Kasumi-1 (cell line): ENCODE measurements at regions not wholly inside any gene's neighbourhood (a gene's known extent, or its start where the extent isn't known, plus 50 kb on each side); places are given as distances from the start of the nearest gene placed in this dataset.

ENCODE experiments used
- DNase-seq, 2 experiments: peaks; one replicate each; lab custom pipeline; 2025; lab: John Stamatoyannopoulos, UW

DNA sequence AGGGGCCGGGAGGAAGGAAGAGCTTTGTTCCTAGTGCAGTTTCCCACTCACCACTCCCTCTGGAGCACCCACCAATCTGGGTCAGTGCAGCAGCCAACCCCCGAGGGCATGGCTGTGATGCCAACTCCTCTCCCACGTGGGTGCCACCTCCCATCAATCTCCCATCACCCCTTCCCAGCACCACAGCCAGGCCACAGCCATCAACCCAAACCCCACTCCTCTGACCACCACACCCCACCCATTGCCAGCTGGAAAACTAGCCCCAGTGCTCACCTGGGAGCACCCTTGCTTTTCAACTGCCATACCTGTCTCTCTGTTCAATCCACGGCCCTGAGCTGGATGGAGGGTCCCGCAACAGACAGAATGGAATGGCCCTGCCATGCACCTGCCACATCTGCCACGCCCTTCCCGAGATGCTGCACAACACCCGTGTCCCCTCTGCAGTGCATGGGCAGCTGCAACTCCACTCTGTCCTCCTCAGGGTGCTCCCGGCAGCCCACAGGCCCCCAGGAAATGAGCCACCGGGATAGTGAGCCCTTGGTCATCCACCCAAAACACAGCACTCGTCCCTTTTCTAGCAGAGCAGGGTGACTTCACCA is 112.4 kb upstream of the ID2 start:
- no peak for DNase-seq

DNA sequence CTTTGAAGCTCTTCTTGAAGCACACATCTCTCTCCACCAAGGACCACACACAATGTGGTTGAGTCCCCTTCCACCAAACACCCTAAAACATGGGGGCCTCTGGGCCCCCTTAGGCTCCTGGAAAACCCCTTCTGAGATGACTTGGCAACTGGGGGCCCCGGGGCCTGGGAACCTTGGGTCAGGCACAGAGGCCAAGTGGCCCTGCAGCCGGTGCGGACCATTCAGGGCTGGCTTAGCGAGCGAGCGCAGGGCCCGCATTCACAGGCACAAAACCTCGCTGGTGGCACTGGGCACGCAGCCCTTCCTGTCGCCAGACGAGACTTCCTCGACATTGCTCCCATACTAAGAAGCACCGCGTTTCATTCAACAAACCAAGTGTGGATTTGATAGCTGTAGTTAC is 111.2 kb upstream of the ID2 start:
- no peak for DNase-seq

- no peak for DNase-seq
Measured at GRCh38 chr2:8571301-8571791, 110.5 kb upstream of the ID2 start.

DNA sequence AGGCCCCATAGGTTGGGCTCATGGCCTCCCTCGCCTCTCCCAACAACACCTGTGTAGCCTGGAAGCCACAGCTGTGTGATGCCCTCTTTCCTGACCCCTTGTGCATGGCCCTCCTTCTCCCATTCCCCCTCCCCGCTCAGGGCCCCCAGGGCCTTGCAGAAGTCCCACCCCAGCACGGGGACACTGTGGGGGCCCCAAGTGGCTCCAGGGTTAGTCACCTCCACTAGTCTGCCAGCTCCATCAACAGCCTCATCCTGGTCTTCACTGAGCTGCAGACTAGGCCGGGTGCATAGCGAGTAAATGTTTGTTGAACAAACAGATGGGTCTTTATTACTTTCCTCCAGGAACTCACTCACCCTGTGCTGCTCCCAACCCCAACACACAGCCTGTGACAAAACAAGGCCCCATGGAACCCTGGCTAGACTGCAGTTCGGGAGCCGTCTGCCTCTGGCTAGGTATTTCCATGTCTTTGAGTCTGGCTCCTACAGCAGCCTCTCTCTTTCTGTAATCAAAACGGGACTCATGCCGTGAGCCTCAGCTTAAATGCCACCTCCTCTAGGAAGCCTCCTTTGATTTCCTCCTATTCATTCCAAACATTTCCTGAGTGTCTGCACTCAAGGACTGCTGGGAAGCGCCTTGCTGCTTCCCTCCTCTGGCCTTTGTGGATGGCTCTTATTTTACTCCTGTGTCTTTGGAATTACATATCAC is 109.9 kb upstream of the ID2 start:
- DNase-seq, result no peak

DNA sequence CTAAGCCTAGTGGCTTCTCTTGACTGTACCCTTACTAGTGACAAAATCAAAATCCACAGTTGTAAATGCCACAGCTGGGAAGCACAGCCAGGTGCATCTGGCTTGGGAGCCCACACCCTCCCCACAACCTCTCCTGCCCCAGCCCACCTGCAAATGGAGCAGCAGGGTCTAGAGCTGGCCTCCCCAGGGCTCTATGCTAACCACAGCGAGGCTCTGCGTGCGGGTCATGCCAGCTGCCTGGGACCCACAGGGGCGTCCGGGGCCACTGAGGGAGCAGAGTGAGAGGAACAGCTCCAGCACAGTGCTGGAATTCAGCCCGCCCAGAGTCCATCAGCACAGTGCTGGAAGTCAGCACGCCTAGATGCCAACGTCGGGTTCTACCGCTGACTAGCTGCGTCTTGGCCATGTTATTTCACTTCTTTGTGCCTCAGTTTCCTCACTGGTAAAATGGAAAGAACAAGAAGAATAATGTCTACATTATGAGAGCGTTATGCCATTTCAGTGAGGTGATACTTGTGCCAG is 109.1 kb upstream of the ID2 start:
- DNase-seq, result no peak

- no peak for DNase-seq
Measured at GRCh38 chr2:8573234-8573941, 108.5 kb upstream of the ID2 start.

GRCh38 chr2:8573942-8574195 is 108.0 kb upstream of the ID2 start:
- DNase-seq, result no peak

DNA sequence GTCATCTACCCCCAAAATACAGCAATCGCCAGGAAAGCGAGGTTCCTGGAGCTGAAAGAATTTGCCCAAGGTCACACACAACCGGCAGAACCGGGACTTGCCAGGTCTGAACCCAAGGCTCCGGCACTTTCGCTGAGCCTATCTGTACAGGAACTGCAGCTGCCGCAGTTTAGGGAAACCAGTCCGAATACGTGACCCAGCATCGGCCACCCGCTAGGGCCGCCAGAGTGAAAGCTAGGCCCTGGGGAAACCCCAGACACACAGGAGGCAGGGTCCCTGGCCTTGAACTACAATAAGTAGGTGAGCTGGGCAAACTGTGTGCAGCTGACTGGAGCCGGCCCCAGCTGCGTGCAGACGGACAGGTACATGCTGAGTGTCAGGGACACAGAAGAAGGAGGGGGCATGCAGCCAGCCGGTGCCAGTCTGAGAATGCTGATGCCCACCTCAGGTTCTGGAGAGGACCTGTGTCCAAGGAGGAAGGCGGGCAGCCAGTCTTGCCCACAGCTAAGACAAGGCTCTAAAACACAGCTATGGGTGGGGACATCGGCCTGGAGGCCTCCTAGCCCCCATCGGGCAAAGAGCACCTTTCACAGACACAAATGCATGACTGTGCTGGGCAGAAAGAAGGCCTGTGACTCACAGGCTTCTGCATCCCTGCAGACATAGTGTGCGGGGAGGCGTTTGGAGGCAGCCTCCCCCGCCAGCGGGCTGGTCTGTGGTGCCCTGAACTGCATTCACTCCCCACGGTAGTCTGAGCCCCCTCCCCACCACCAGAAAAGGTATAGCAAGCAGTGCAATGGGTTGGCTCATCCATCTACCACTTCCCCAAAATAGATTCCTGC is 107.4 kb upstream of the ID2 start:
- peak in 1 of 2 experiments; percentile 27 for DNase-seq

- DNase-seq, result peak; percentile 72 to 80
Measured at GRCh38 chr2:8575038-8575833, 106.6 kb upstream of the ID2 start.

DNA sequence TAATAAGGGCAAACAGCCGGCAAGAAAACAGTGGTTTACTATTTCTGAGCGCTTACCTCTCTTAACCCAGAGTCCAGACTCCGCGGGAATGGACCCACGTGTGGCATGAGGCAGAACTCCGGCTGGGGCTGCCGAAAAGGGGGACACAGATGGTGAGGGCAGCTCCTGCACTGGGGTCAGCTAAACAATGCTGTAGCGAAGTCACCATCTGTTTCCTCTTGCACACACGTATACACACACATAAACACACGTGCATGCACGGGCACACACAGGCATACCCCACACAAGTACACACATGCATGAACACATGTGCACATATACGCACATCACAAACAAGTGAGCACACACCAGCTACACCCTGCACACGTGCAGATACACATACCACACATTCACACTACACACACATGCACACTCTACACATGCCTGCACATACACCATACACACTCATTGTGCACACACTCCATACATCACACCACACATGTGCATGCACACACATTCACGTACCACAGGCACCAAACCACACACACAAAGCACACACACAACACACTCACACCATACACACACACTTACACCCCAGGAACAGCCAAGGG is 105.9 kb upstream of the ID2 start:
- no peak for DNase-seq

DNA sequence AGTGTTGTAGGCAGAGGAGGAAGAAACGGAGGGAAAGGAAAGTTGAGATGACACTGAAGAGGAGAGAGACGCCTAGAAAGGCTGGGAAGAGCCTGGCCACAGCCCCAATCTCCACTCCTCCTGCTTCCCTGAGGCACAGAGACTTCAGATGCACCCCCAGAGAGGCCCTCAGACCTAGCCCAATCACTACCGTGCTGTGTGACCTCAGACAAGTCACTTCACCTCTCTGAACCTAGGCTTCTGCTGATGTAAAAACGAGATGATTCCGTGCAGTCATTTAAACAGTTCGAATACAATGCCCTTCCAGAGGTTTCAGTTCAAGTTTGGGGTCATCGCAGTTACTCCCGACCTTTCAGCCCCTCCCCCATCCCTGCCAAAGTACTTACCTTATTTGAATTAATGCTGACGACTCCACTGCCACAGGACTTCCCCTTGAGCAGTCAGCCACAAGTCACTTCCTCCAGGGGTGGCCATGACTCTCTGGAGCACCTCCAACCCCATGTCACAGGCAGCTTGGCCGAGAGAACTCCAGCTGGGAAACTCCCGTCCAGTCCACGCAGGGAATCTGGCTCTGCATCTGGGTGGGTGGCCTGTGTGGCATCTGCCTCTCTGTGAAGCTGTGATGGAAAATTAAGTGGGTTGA is 105.2 kb upstream of the ID2 start:
- peak; percentile 74 to 78 for DNase-seq

DNA sequence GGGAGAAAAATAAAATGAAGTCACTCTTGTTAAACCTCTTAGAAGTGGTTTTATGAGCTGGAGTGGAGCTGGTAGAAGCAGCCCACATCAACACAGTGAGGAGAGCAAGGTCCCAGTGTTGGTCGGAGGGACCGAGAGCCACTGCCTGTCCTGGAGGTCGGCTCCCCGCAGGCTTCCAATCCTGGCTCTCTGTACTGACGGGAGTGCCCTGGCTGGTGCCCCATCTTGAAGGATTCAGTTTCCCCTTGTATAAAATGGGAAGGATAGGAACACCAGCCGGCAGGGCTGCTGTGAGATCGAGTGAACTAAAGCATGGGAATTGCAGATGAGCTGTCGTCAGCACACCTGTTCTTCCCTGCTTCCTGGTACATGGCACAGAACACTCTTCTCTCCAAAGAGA is 104.3 kb upstream of the ID2 start:
- no peak for DNase-seq

- DNase-seq, result peak in 1 of 2 experiments; percentile 8
Measured at GRCh38 chr2:8578335-8579244, 103.3 kb upstream of the ID2 start.

DNA sequence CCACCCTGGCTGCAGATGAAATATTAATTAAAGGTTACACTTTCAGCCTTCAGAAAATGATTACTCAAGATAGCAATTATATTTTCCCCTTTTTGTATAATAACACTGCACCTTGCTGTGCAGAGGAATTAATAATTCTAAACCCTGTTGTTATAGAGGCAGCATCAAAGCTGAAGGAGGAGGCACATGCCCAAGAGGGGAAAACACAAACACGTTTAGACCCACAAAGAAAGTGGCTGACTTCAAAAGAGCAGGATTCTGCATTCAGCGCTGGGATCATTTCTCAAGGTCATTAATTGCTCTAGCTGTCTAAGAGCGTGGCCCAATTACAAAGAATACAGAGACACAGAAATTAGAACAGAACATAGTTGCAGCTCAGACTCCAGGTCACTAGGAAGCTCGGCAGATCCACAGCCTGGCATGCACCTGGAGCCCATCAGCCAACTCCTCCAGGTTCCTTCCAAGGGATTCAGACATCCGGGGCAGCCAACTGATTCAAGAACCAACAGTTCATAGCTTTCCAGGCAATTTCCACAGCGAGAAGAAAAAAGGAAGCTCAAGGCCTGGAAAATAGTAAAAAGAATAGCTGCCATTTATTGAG is 102.3 kb upstream of the ID2 start:
- DNase-seq, result no peak

GRCh38 chr2:8580316-8581233 is 101.3 kb upstream of the ID2 start:
- peak in 1 of 2 experiments; percentile 12 for DNase-seq

DNA sequence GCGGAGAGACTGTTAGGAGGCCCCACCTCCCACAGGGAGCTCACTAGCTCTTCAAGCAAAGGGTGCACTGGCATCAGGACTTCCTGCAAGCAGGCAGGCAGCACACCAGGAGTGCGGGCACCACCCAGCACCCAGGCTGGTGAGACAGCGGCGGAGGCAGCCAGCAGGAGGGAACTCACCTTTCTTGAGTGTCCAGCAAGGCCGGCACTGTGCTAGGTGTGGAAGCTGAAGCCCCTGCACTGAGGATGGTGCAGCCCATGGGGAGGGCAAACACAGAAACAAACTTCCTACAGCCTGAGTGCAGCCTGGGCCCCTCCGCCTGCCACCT is 100.7 kb upstream of the ID2 start:
- DNase-seq, result no peak

DNA sequence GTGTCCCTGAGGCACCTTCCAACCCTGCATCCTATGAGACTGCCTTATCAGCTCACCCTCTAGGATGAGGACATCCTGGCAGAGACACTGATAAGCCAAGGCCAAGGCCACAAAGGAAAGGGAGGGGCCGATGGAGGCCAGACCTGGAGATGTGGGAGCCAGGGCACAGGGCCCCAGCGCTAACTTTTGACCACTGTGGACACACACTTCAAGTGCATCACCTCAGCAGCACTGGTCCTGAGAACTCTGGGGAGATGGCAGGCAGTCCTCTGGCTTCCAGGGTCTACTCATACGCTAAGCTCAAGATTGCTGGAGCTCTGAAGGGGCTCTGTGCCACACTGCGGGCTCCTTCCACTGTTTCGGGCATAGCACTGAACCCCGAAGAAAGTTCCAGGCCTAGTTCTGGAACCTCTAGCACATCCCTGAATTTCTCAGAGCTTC is 100.2 kb upstream of the ID2 start:
- no peak for DNase-seq

DNA sequence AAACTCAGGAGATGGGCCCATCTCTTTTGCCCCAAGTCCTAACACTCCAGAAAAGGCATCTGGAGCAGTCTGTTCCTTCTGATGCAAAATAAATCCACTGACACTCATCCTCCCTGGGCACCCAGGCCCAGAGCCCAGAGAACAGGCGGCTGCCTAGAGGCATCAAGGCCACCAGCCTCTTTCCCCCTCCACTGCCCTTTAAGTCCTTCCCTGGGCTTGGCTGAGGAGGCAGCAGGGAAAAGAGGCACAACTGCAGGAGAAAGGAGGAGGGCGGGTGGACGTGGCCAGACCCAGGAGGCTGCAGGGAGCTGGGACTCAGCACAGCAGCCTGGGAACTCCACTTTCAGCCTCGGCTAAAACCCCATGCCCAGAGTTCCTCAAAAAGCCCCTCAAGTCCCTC is 99.7 kb upstream of the ID2 start:
- DNase-seq, result no peak
